Uterus (tissue), 3 donors: ENCODE measurements at regions not wholly inside any gene's neighbourhood (a gene's known extent, or its start where the extent isn't known, plus 50 kb on each side); places are given as distances from the start of the nearest gene placed in this dataset.

Source experiments
- DNase-seq, 2 donors: peaks; one replicate each; pipeline ENCODE4 v3.0.0-alpha.2; 2019 to 2020
- H3K27ac ChIP-seq, 2 donors: fragments of 200-600 bp; sonication (generic); 1 replicate in 1 of 2; 2 replicates in 1 of 2; pipeline ENCODE4 v1.5.1; 2016 to 2018
- H3K27me3 ChIP-seq, 2 donors: fragments of 200-600 bp; sonication (generic); one replicate each; pipeline ENCODE4 v1.5.1; 2018 to 2019; ENCODE audit warnings: control low read depth in 1 of 2
- H3K36me3 ChIP-seq, 2 donors: fragments of 200-600 bp; sonication (generic); one replicate each; pipeline ENCODE4 v1.5.1; 2019; ENCODE audit warnings: control low read depth in 1 of 2
- H3K4me1 ChIP-seq, 2 donors: fragments of 200-600 bp; sonication (generic); one replicate each; pipeline ENCODE4 v1.5.1; 2018 to 2019; ENCODE audit warnings: control low read depth in 1 of 2
- H3K4me3 ChIP-seq, 2 donors: fragments of 200-600 bp; sonication (generic); 1 replicate in 1 of 2; 2 replicates in 1 of 2; pipeline ENCODE4 v1.5.1; 2018 to 2019; ENCODE audit warnings: mild to moderate bottlenecking in 1 of 2
- H3K9me3 ChIP-seq, 2 donors: fragments of 200-600 bp; sonication (generic); one replicate each; pipeline ENCODE4 v1.5.1; 2019; ENCODE audit warnings: control low read depth in 1 of 2
- POLR2A ChIP-seq, 2 donors: fragments of 450-650 bp; IDR thresholded peaks; one replicate each; pipeline ENCODE4 v1.6.1; 2016; ENCODE audit warnings: antibody characterized with exemption in 2 of 2, mild to moderate bottlenecking in 1 of 2, moderate library complexity in 1 of 2
- intact Hi-C: fragments of 100-400 bp; cut with DNase I; formaldehyde crosslinking; loops from one replicate; pipeline ENCODE4 v1.15.1; 2023; ENCODE audit warnings: low total_unique reads
- TF ChIP-seq, protein P1 (sequence below), 4 experiments: fragments of 200-600 bp in 2 of 4; fragments of 450-650 bp in 2 of 4; sonication (generic) in 2 of 4; IDR thresholded peaks; one replicate each; pipeline ENCODE4 v1.5.1; 2016 to 2019; ENCODE audit warnings: antibody characterized with exemption in 4 of 4, mild to moderate bottlenecking in 2 of 4, moderate library complexity in 1 of 4
- donor health status: DM: yes; HTN: yes; CAD: no.

DNA sequence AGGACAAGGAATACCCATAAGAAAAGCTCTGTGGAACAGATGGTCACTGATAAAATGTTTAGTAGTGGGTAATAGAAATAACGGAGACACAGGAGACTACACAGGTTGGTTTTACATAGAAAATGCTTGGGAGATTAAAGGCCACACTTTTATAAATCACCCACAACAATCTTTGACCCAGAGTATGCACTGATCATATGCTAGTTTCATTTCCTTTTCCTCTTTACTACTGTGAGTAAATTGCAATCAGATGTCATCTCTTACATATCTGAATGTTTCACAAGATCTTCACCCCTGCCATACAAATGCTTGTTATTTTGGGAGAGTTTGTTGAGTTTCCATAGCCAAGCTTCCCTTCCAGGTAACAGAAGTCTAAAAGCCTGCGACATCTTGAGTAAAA lies 978.4 kb upstream of the KLHL29 start:
- Histone ChIP-seq H3K27ac (no peak overlapping the region), H3K4me3 (no peak overlapping the region), H3K36me3 (no peaks in the 10 kb centered on the region), H3K9me3 (no peaks in the 10 kb centered on the region), H3K4me1 (no peaks in the 10 kb centered on the region), H3K27me3 (no peaks in the 10 kb centered on the region)
- intact Hi-C loops = no loop called here
- TF ChIP-seq, protein P1, sequence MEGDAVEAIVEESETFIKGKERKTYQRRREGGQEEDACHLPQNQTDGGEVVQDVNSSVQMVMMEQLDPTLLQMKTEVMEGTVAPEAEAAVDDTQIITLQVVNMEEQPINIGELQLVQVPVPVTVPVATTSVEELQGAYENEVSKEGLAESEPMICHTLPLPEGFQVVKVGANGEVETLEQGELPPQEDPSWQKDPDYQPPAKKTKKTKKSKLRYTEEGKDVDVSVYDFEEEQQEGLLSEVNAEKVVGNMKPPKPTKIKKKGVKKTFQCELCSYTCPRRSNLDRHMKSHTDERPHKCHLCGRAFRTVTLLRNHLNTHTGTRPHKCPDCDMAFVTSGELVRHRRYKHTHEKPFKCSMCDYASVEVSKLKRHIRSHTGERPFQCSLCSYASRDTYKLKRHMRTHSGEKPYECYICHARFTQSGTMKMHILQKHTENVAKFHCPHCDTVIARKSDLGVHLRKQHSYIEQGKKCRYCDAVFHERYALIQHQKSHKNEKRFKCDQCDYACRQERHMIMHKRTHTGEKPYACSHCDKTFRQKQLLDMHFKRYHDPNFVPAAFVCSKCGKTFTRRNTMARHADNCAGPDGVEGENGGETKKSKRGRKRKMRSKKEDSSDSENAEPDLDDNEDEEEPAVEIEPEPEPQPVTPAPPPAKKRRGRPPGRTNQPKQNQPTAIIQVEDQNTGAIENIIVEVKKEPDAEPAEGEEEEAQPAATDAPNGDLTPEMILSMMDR (IDR thresholded peaks at IDR 0.05) = no peak
- no peak for TF ChIP-seq POLR2A (IDR thresholded peaks at IDR 0.05)
- no peak for DNase-seq

DNA sequence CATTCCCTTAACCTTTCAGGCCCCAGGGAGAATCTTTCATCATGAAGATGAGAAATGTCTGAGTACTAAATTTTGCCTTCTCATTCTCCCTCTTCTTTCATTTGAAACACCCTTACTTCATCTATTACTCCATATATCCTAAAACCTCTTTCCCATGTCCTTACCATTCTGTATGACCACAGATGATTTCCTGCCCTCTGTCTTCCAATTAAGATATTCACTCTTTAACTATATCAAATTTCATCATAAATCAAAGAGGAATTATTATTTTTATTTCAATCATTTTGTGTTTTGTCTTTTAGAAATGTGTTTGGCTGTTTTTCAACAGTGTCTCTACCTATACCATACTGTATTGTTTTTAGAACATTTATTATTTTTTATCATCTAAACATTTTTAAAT lies 964.9 kb upstream of the KLHL29 start:
- intact Hi-C loops = no loop called here
- no peaks in the 10 kb centered on the region for H3K27me3 ChIP-seq
- TF ChIP-seq, protein P1 (IDR thresholded peaks at IDR 0.05) = no peak
- no peak for TF ChIP-seq POLR2A (IDR thresholded peaks at IDR 0.05)
- no peak overlapping the region for H3K4me3 ChIP-seq
- no peaks in the 10 kb centered on the region for H3K4me1 ChIP-seq
- H3K27ac ChIP-seq = no peak overlapping the region
- no peaks in the 10 kb centered on the region for H3K9me3 ChIP-seq
- no peaks in the 10 kb centered on the region for H3K36me3 ChIP-seq
- DNase-seq = no peak

DNA sequence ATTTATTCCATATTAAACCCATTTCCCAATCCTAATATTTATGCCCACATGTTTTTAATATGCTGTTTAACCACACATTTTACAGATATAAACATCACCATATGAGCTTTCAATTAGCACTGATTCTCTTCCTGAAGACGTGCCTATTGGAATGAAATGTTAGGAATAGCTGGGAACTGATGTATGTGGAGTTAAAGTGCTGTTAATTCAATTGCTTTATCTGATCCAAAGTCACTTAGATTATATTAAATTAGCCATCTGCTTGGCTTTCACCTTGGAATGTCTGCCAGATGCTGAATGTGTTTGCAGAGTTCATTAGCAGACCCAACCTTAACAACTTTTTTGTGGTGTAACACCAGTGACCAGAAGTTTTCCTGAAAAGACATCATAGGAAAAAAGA lies 942.9 kb upstream of the KLHL29 start:
- TF ChIP-seq, protein P1 (IDR thresholded peaks at IDR 0.05) = no peak
- TF ChIP-seq POLR2A (IDR thresholded peaks at IDR 0.05) = no peak
- no peaks in the 10 kb centered on the region for H3K9me3 ChIP-seq
- no peak overlapping the region for H3K4me3 ChIP-seq
- no peaks in the 10 kb centered on the region for H3K27me3 ChIP-seq
- intact Hi-C loops = no loop called here
- no peaks in the 10 kb centered on the region for H3K4me1 ChIP-seq
- H3K27ac ChIP-seq = no peak overlapping the region
- no peak for DNase-seq
- H3K36me3 ChIP-seq = no peaks in the 10 kb centered on the region

DNA sequence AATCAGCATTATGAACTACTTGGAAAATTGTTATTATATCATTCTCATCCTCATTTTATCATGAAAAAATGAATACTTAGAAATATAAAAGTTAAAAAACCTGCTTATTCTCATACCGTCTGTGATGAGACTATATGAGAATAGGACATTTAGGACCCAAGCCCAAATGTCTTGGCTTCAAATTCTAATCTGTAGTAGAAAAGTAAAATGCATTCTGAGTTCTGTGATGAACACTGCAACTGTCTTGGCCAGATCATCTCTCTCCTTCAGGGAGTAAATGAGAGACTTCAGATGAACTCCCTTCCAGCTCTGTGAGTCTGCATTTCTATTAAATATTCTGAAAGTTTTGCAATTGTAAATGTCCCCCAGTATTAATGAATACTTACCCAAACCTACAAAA lies 940.7 kb upstream of the KLHL29 start:
- Histone ChIP-seq H3K36me3 (no peaks in the 10 kb centered on the region), H3K27ac (no peak overlapping the region), H3K9me3 (no peaks in the 10 kb centered on the region), H3K4me1 (no peaks in the 10 kb centered on the region), H3K4me3 (no peak overlapping the region), H3K27me3 (no peaks in the 10 kb centered on the region)
- intact Hi-C loops = no loop called here
- TF ChIP-seq POLR2A (IDR thresholded peaks at IDR 0.05) = no peak
- TF ChIP-seq, protein P1 (IDR thresholded peaks at IDR 0.05) = no peak
- DNase-seq = no peak

DNA sequence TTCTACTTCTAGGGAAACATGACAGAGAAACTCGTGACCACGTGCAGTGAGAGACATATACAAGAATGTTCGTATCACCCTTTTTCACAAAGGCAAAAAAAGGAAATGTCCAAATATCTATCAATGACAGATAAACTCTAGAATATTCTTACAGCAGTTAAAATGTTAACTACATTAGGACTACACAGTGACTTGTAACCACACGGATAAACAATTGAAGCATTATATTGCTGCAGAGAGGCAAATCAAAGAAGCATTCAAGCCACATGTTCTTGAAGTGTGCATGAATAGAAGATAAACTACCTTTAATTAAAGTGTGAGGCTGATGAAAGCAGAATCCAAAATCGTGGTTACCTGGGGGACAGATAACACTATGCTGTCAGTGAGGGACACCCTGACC lies 935.3 kb upstream of the KLHL29 start:
- intact Hi-C loops = no loop called here
- TF ChIP-seq, protein P1 (IDR thresholded peaks at IDR 0.05) = no peak
- TF ChIP-seq POLR2A (IDR thresholded peaks at IDR 0.05) = no peak
- no peak for DNase-seq
- no peak overlapping the region for H3K27ac ChIP-seq
- no peaks in the 10 kb centered on the region for H3K4me1 ChIP-seq
- no peak overlapping the region for H3K4me3 ChIP-seq
- no peaks in the 10 kb centered on the region for H3K27me3 ChIP-seq
- H3K36me3 ChIP-seq = no peaks in the 10 kb centered on the region
- H3K9me3 ChIP-seq = no peaks in the 10 kb centered on the region
